Heart left ventricle (tissue), 16 donors: ENCODE measurements at regions not wholly inside any gene's neighbourhood (a gene's known extent, or its start where the extent isn't known, plus 50 kb on each side); places are given as distances from the start of the nearest gene placed in this dataset.

Experiments
- ATAC-seq, 4 donors: fragments of 200-7000 bp; cut with Tn5 transposase; one replicate each; pipeline ENCODE4 v1.9.1; 2020 to 2022; ENCODE audit warnings: moderate library complexity in 4 of 4, mild to moderate bottlenecking in 3 of 4, moderate number of reproducible peaks in 1 of 4
- DNase-seq, 5 donors: peaks; one replicate each; pipeline ENCODE4 v3.0.0-alpha.2; 2020
- H3K27ac ChIP-seq, 12 donors: fragments of 200-600 bp; sonication (generic) in 4 of 12; one replicate each; pipeline versions ENCODE4 v1.5.0 to v1.8.0; 2016 to 2022; ENCODE audit warnings: mild to moderate bottlenecking in 2 of 12
- H3K27me3 ChIP-seq, 9 donors: fragments of 200-600 bp; sonication (generic) in 2 of 9; one replicate each; pipeline versions ENCODE4 v1.5.1 to v1.8.0; 2016 to 2022; ENCODE audit warnings: mild to moderate bottlenecking in 3 of 9
- H3K36me3 ChIP-seq, 9 donors: fragments of 200-600 bp; sonication (generic) in 2 of 9; one replicate each; pipeline versions ENCODE4 v1.5.0 to v1.8.0; 2018 to 2022; ENCODE audit warnings: mild to moderate bottlenecking in 2 of 9
- H3K4me1 ChIP-seq, 12 donors: fragments of 200-600 bp; sonication (generic) in 4 of 12; one replicate each; pipeline versions ENCODE4 v1.5.0 to v1.8.0; 2016 to 2022; ENCODE audit warnings: mild to moderate bottlenecking in 3 of 12
- H3K4me3 ChIP-seq, 12 donors: fragments of 200-600 bp; sonication (generic) in 4 of 12; one replicate each; pipeline versions ENCODE4 v1.5.0 to v1.8.0; 2017 to 2022; ENCODE audit warnings: mild to moderate bottlenecking in 9 of 12, moderate library complexity in 4 of 12
- H3K9me3 ChIP-seq, 12 donors: fragments of 200-600 bp; sonication (generic) in 4 of 12; one replicate each; pipeline versions ENCODE4 v1.5.0 to v1.8.0; 2016 to 2022; ENCODE audit warnings: mild to moderate bottlenecking in 1 of 12
- POLR2A ChIP-seq, 2 donors: fragments of 450-650 bp; IDR thresholded peaks; one replicate each; pipeline ENCODE4 v1.6.1; 2017; ENCODE audit warnings: antibody characterized with exemption in 2 of 2, mild to moderate bottlenecking in 2 of 2, moderate library complexity in 2 of 2
- WGBS, 4 donors: extraction: QIAGEN DNeasy Blood & Tissue Kit in 2 of 4; methylation state at CpG; one replicate each; pipeline versions ENCODE4 v1.1.5 to v1.1.7; 2013 to 2018; 5-methylcytosine and 5-hydroxymethylcytosine counted together
- intact Hi-C, 10 donors: fragments of 100-400 bp; cut with DNase I; formaldehyde crosslinking; loops; one replicate each; pipeline versions ENCODE4 v1.11.1 to v1.14.2; 2022
- TF ChIP-seq, protein P1 (sequence below), 12 donors: fragments of 200-600 bp; sonication (generic) in 4 of 12; IDR thresholded peaks; one replicate each; pipeline versions ENCODE4 v1.5.0 to v1.8.0; 2018 to 2022; ENCODE audit warnings: antibody characterized with exemption in 12 of 12, mild to moderate bottlenecking in 5 of 12
- donor health status: ischemic (EF 13 %, LVEDD 7.1; RV severe dilation, severe dysfunction).
- donor health status: healthy with polysubstance abuse.
- donor health status: DM: no; HTN: yes; CAD: no.
- donor health status: DM: no; HTN: no; CAD: no.
- donor health status: ischemic (EF 25% LVEDD 6.9; RV normal size, moderate dysfunction).
- donor health status: ischemic (EF 25% LVEDD 5.7; RV mildly dilated, moderate dysfunction).
- donor health status: healthy.
- donor health status: DM: yes; HTN: yes; CAD: no.
- donor health status: ischemic (EF 35%, LVEDD 5.7; RV mildly dilated, moderate dysfunction).
- donor health status: nonischemic (EF 11% LVEDD 7.7; RV severe dilation, severe dysfunction).
- donor health status: DM: yes; HTN: yes; CAD: no.
- donor health status: PGD.
- donor health status: ischemic (EF 29% LVEDD 5.4; RV normal size, mild dysfunction).
- donor health status: nonischemic (EF 23%, LVEDD 6.1; RV moderate dilation, normal function).

DNA sequence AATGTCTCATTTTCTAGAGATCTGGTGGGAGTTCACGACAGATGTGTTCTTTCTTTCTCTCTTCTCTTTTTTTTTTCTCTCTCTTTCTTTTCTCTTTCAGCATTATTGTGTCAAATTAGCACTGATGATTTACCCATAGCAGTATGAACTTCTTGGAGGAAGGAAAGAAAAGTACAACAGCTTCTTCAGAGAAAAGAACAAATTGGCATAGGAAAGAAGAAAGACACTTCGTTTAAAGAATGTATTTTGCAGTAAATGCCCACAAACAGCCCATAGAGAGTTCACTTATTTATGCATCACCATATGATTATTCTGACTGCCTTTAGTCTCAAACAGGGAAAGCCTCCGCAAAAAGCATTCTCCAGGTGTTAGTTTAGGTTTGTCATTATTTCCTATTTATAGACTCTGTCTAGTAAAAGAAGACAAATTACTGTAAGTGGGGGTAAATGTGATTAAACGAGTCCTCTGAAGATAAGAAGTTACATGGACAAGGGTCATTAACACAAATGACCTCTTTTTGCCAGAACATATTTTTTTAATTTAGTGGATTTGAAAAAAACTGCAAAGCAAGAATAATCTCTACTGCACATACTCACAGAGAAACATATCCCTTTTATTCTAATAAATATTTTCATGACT, 68.0 kb downstream of the POU5F2 start:
- Histone ChIP-seq H3K4me3 (no peak overlapping the region), H3K27ac (no peak overlapping the region), H3K27me3 (no peaks in the 10 kb centered on the region), H3K36me3 (no peaks in the 10 kb centered on the region), H3K4me1 (peaks cover 0 to 34% (median 6%) of the 10 kb centered on the region in 12 donors), H3K9me3 (peaks cover 0 to 4% (median 0%) of the 10 kb centered on the region in 12 donors)
- ATAC-seq (no peak), DNase-seq (no peak)
- intact Hi-C loops: loop anchor here in 1 of 10 donors (5.0 kb wide), 1 partner anchor 51 kb away; no protein-coding TSS in a partner anchor
- TF ChIP-seq, protein P1, sequence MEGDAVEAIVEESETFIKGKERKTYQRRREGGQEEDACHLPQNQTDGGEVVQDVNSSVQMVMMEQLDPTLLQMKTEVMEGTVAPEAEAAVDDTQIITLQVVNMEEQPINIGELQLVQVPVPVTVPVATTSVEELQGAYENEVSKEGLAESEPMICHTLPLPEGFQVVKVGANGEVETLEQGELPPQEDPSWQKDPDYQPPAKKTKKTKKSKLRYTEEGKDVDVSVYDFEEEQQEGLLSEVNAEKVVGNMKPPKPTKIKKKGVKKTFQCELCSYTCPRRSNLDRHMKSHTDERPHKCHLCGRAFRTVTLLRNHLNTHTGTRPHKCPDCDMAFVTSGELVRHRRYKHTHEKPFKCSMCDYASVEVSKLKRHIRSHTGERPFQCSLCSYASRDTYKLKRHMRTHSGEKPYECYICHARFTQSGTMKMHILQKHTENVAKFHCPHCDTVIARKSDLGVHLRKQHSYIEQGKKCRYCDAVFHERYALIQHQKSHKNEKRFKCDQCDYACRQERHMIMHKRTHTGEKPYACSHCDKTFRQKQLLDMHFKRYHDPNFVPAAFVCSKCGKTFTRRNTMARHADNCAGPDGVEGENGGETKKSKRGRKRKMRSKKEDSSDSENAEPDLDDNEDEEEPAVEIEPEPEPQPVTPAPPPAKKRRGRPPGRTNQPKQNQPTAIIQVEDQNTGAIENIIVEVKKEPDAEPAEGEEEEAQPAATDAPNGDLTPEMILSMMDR (IDR thresholded peaks at IDR 0.05): no peak
- TF ChIP-seq POLR2A (IDR thresholded peaks at IDR 0.05): no peak
- WGBS, 4 donors: 64 to 67% (median 66%) methylated on average over 4 of the region's 4 CpGs

DNA sequence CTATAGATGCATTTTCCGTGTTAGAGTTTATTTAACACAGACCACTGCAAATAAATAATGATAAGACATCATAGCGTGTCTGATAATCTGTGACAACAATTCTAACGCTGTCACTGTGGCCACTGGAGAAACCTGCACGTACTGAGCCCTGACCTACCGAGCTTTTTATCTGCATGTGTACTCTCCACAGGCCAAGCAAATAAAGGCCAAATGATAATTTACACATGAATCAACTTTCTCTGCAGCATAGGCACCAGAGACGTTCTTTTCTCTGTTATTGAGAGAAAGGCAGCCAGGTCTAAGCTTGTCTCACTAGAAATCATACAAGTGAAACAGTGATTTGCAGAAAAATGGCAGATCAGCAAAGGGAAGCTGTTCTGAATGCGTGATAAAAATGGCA, 75.8 kb downstream of the POU5F2 start:
- no peaks in the 10 kb centered on the region for H3K36me3 ChIP-seq
- WGBS, 4 donors: 70 to 80% (median 75%) methylated on average over 7 of the region's 7 CpGs
- no peaks in the 10 kb centered on the region for H3K27me3 ChIP-seq
- no peak overlapping the region for H3K27ac ChIP-seq
- no peak for DNase-seq
- H3K4me3 ChIP-seq: no peak overlapping the region
- intact Hi-C loops: no loop called here
- no peaks in the 10 kb centered on the region for H3K4me1 ChIP-seq
- ATAC-seq: no peak
- no peaks in the 10 kb centered on the region for H3K9me3 ChIP-seq
- TF ChIP-seq, protein P1 (IDR thresholded peaks at IDR 0.05): no peak
- TF ChIP-seq POLR2A (IDR thresholded peaks at IDR 0.05): no peak

DNA sequence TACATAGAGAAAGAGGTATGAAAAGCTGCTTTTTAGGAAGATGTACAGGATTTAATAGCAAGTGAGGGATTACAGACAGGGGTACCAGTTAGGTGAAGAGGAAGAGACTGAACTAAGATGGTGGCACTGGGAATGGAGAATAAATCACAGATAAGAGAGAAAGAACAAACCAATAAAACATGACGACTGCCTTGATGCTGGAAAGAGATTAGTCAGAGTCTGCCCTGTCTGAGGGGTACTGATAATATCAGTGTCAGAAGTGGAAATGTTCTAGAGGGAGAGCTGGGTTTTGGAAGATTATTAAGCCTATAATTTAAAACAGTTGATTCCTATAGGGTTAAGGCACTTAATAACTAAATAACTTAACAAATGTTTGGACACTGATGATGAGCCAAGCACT, 77.7 kb downstream of the NR2F1 start:
- Histone ChIP-seq H3K4me3 (no peak overlapping the region), H3K9me3 (no peaks in the 10 kb centered on the region), H3K36me3 (no peaks in the 10 kb centered on the region), H3K4me1 (no peaks in the 10 kb centered on the region), H3K27ac (no peak overlapping the region), H3K27me3 (no peaks in the 10 kb centered on the region)
- WGBS, 4 donors: 72 to 90% (median 81%) methylated on average over 1 of the region's 1 CpG
- ATAC-seq (no peak), DNase-seq (no peak)
- no peak for TF ChIP-seq POLR2A (IDR thresholded peaks at IDR 0.05)
- TF ChIP-seq, protein P1 (IDR thresholded peaks at IDR 0.05): no peak
- intact Hi-C loops: no loop called here

DNA sequence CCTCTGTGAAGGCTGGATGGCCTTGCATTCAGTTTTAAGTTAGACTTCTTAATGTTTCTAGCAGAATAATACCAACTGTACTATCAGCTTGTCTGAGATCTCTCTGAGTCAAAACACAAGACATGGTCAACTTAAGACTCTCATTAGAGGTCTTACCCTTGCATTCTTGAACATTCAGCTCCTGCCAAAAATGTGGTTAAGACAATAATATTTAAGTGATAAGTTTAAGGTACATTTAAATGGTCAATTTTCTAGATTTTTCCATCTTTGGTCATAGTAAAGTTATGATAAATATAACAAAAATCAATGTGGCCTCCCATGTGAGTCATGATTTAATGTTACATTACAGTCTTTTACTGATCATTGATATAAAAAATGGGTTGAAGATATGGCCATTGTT, 75.0 kb downstream of the NR2F1 start:
- intact Hi-C loops: no loop called here
- Histone ChIP-seq H3K36me3 (no peaks in the 10 kb centered on the region), H3K27me3 (no peaks in the 10 kb centered on the region), H3K4me3 (no peak overlapping the region), H3K9me3 (no peaks in the 10 kb centered on the region), H3K4me1 (no peaks in the 10 kb centered on the region), H3K27ac (no peak overlapping the region)
- DNase-seq: no peak
- ATAC-seq: no peak
- no peak for TF ChIP-seq POLR2A (IDR thresholded peaks at IDR 0.05)
- TF ChIP-seq, protein P1 (IDR thresholded peaks at IDR 0.05): no peak
